ENCODE measurements at regions not wholly inside any gene's neighbourhood (a gene's known extent, or its start where the extent isn't known, plus 50 kb on each side); places are given as distances from the start of the nearest gene placed in this dataset.
"Not testable (repeated sequence)": the region's sequence is repeated elsewhere in the genome, so short reads cannot be mapped to it uniquely, and the experiment has no call there.

DNA sequence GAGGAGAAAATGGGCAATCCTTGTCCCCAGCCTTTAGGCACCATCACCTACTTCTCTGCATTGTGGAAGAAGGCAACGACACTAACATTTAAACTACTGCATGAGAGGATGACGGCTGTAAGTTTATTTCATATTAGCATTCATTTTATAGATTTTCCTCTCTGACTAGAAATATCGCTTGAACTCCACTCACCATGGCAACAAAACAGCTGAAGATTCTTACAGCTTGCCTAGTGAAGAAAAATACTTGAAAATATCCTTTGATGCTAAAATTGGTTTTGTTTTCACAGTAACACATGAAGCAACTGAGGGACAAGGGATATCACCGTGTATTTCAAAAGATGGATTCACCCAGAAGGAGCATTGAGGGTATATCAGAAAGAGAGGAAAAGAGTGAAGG is 284.3 kb downstream of the LIG4 start:
- no peaks in the 10 kb centered on the region for H3K4me1 ChIP-seq
- 81 to 87% (median 84%) methylated on average over 4 of the region's 4 CpGs for WGBS, 4 donors
- DNase-seq (no peak), ATAC-seq (no peak)
- H3K27ac ChIP-seq = no peak overlapping the region
- H3K4me3 ChIP-seq = no peak overlapping the region
- intact Hi-C loops (cut with DNase I) = no loop called here
- peaks cover 0 to 12% (median 0%) of the 10 kb centered on the region in 12 donors for H3K9me3 ChIP-seq
- no peaks in the 10 kb centered on the region for H3K36me3 ChIP-seq
- TF ChIP-seq POLR2A (IDR thresholded peaks at IDR 0.05) = no peak
- no peak for TF ChIP-seq CTCF (IDR thresholded peaks at IDR 0.05)
- no peaks in the 10 kb centered on the region for H3K27me3 ChIP-seq

GRCh38 chr13:107928762-107929161 is 286.6 kb downstream of the LIG4 start:
- Histone ChIP-seq H3K4me3 (no peak overlapping the region), H3K9me3 (peaks cover 0 to 12% (median 0%) of the 10 kb centered on the region in 12 donors), H3K27me3 (no peaks in the 10 kb centered on the region), H3K4me1 (no peaks in the 10 kb centered on the region), H3K27ac (no peak overlapping the region), H3K36me3 (no peaks in the 10 kb centered on the region)
- intact Hi-C loops (cut with DNase I) = no loop called here
- no peak for DNase-seq
- WGBS, 4 donors = 90 to 96% (median 92%) methylated on average over 3 of the region's 3 CpGs
- ATAC-seq = no peak
- TF ChIP-seq POLR2A (IDR thresholded peaks at IDR 0.05) (no peak), CTCF (IDR thresholded peaks at IDR 0.05) (no peak)

DNA sequence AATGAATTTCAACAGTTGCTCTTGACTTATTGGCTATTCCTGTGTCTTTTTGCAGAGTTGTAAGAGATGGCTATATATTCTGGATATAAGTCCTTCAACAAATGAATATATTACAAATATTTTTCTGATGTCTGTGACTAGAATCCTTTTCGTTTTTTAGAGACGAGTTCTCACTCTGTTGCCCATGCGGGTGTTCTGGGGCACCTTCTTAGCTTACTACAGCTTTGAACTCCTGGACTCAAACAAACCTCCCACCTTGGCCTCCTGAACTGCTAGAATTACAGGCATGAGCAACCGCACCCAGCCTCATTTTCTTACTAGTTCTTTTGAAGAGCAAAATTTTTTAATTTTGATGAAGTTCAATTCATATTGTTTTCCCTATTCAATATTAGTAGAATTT is 287.8 kb downstream of the LIG4 start:
- WGBS, 4 donors = 83 to 87% (median 87%) methylated on average over 4 of the region's 4 CpGs
- H3K4me1 ChIP-seq = no peaks in the 10 kb centered on the region
- H3K9me3 ChIP-seq = peaks cover 0 to 12% (median 0%) of the 10 kb centered on the region in 12 donors
- H3K4me3 ChIP-seq = no peak overlapping the region
- no peak for ATAC-seq
- no peak for TF ChIP-seq CTCF (IDR thresholded peaks at IDR 0.05)
- TF ChIP-seq POLR2A (IDR thresholded peaks at IDR 0.05) = no peak
- DNase-seq = no peak
- no peaks in the 10 kb centered on the region for H3K27me3 ChIP-seq
- intact Hi-C loops (cut with DNase I) = no loop called here
- no peak overlapping the region for H3K27ac ChIP-seq
- no peaks in the 10 kb centered on the region for H3K36me3 ChIP-seq

DNA sequence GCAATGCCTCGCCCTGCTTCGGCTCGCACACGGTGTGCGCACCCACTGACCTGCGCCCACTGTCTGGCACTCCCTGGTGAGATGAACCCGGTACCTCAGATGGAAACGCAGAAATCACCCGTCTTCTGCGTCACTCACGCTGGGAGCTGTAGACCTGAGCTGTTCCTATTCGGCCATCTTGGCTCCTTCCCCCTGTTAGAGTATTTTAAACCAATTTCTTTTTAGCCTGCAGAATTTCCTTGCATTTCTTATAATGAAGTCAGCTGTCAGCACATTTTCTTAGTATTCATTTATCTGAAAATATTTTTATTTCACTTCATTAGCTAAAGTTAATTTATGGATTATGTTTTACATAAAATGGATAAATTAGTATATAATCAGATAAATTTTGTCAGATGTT is 288.8 kb downstream of the LIG4 start:
- H3K36me3 ChIP-seq; DNase-seq; H3K4me1 ChIP-seq; H3K27me3 ChIP-seq; H3K27ac ChIP-seq; ATAC-seq; intact Hi-C loops (cut with DNase I); H3K4me3 ChIP-seq: not testable (repeated sequence)
- peaks cover 0 to 12% (median 0%) of the 10 kb centered on the region in 12 donors for H3K9me3 ChIP-seq
- 64 to 93% (median 89%) methylated on average over 4 to 12 of the region's 12 CpGs for WGBS, 4 donors

DNA sequence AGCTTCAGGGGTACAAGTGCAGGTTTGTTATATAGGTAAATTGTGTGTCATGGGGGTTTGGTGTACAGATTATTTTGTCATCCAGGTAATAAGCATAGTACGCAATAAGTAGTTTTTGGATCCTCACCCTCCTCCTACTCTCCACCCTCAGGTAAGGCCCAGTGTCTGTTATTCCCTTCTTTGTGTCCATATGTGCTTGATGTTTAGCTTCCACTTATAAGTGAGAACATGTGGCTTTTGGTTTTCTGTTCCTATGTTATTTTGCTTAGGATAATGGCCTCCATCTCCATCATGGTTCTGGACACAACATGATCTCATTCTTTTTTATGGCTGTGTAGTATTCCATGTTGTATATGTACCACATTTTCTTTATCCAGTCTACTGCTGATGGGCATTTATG is 298.4 kb downstream of the LIG4 start:
- 0 to 77% (median 8%) methylated on average over 1 of the region's 1 CpG; no CpG with 5 or more reads in 1 of the 4 donors for WGBS, 4 donors
- H3K36me3 ChIP-seq; H3K27ac ChIP-seq; H3K4me1 ChIP-seq; intact Hi-C loops (cut with DNase I); H3K4me3 ChIP-seq; ATAC-seq; H3K27me3 ChIP-seq; DNase-seq: not testable (repeated sequence)
- H3K9me3 ChIP-seq = peaks cover 0 to 13% (median 0%) of the 10 kb centered on the region in 12 donors
